ENCODE measurements at regions not wholly inside any gene's neighbourhood (a gene's known extent, or its start where the extent isn't known, plus 50 kb on each side); places are given as distances from the start of the nearest gene placed in this dataset.

- TF ChIP-seq CTCF (IDR thresholded peaks at IDR 0.05) (no peak), POLR2A (IDR thresholded peaks at IDR 0.05) (no peak)
These were observed 431.8 kb upstream of the CCDC54 start for GRCh38 chr3:106945435-106945834.
